ENCODE measurements at regions not wholly inside any gene's neighbourhood (a gene's known extent, or its start where the extent isn't known, plus 50 kb on each side); places are given as distances from the start of the nearest gene placed in this dataset.
"Not testable (repeated sequence)": the region's sequence is repeated elsewhere in the genome, so short reads cannot be mapped to it uniquely, and the experiment has no call there.

GRCh38 chr13:104534847-104535246, 1468.6 kb upstream of the SLC10A2 start:
- DNase-seq (ENCODE audit: low spot score): no peak

- no peak for DNase-seq (ENCODE audit: low spot score)
Measured at GRCh38 chr13:104532132-104532531, 1465.9 kb upstream of the SLC10A2 start.

GRCh38 chr13:104530741-104531140, 1464.5 kb upstream of the SLC10A2 start:
- no peak for DNase-seq (ENCODE audit: low spot score)

- no peak for DNase-seq (ENCODE audit: low spot score)
Measured at GRCh38 chr13:104526561-104526960, 1460.3 kb upstream of the SLC10A2 start.

GRCh38 chr13:104525467-104525866, 1459.2 kb upstream of the SLC10A2 start:
- DNase-seq (ENCODE audit: low spot score): no peak

- no peak for DNase-seq (ENCODE audit: low spot score)
Measured at GRCh38 chr13:104522235-104523072, 1456.2 kb upstream of the SLC10A2 start.

GRCh38 chr13:104510422-104510821, 1444.2 kb upstream of the SLC10A2 start:
- no peak for DNase-seq (ENCODE audit: low spot score)

GRCh38 chr13:104493502-104493901, 1427.3 kb upstream of the SLC10A2 start:
- not testable (repeated sequence) for DNase-seq (ENCODE audit: low spot score)

GRCh38 chr13:104491916-104492315, 1425.7 kb upstream of the SLC10A2 start:
- no peak for DNase-seq (ENCODE audit: low spot score)

- DNase-seq (ENCODE audit: low spot score): no peak
Measured at GRCh38 chr13:104487006-104487405, 1420.8 kb upstream of the SLC10A2 start.

- no peak for DNase-seq (ENCODE audit: low spot score)
Measured at GRCh38 chr13:104485571-104485970, 1419.4 kb upstream of the SLC10A2 start.

GRCh38 chr13:104483631-104484030, 1417.4 kb upstream of the SLC10A2 start:
- no peak for DNase-seq (ENCODE audit: low spot score)

- no peak for DNase-seq (ENCODE audit: low spot score)
Measured at GRCh38 chr13:104477261-104477660, 1411.0 kb upstream of the SLC10A2 start.

- no peak for DNase-seq (ENCODE audit: low spot score)
Measured at GRCh38 chr13:104473936-104474335, 1407.7 kb upstream of the SLC10A2 start.

- no peak for DNase-seq (ENCODE audit: low spot score)
Measured at GRCh38 chr13:104466016-104466415, 1399.8 kb upstream of the SLC10A2 start.

- DNase-seq (ENCODE audit: low spot score): no peak
Measured at GRCh38 chr13:104461049-104461448, 1394.8 kb upstream of the SLC10A2 start.

- DNase-seq (ENCODE audit: low spot score): no peak
Measured at GRCh38 chr13:104460554-104460953, 1394.3 kb upstream of the SLC10A2 start.

- no peak for DNase-seq (ENCODE audit: low spot score)
Measured at GRCh38 chr13:104450006-104450405, 1383.8 kb upstream of the SLC10A2 start.

- DNase-seq (ENCODE audit: low spot score): no peak
Measured at GRCh38 chr13:104447348-104447747, 1381.1 kb upstream of the SLC10A2 start.

- DNase-seq (ENCODE audit: low spot score): no peak
Measured at GRCh38 chr13:104442536-104442935, 1376.3 kb upstream of the SLC10A2 start.

GRCh38 chr13:104436555-104436954, 1370.3 kb upstream of the SLC10A2 start:
- DNase-seq (ENCODE audit: low spot score): no peak

- DNase-seq (ENCODE audit: low spot score): no peak
Measured at GRCh38 chr13:104431895-104432294, 1365.7 kb upstream of the SLC10A2 start.

GRCh38 chr13:104426435-104426834, 1360.2 kb upstream of the SLC10A2 start:
- no peak for DNase-seq (ENCODE audit: low spot score)

- DNase-seq (ENCODE audit: low spot score): no peak
Measured at GRCh38 chr13:104422668-104423067, 1356.5 kb upstream of the SLC10A2 start.

Measured in cerebellar cortex (tissue), 1 donor.